Coronary artery (tissue), 2 donors: ENCODE measurements at regions not wholly inside any gene's neighbourhood (a gene's known extent, or its start where the extent isn't known, plus 50 kb on each side); places are given as distances from the start of the nearest gene placed in this dataset.

Experiments
- DNase-seq: peaks from one replicate; pipeline ENCODE4 v3.0.0-alpha.2; 2017; ENCODE audit warnings: low spot score
- H3K27ac ChIP-seq, 2 donors: fragments of 200-600 bp; sonication (generic); one replicate each; pipeline ENCODE4 v1.5.1; 2016 to 2019
- H3K4me3 ChIP-seq: fragments of 200-600 bp; sonication (generic); 2 replicates; pipeline ENCODE4 v1.5.1; 2016; ENCODE audit warnings: mild to moderate bottlenecking, moderate library complexity
- TF ChIP-seq, protein P1 (sequence below): fragments of 200-600 bp; sonication (generic); IDR thresholded peaks from one replicate; pipeline ENCODE4 v1.5.1; 2019; ENCODE audit warnings: antibody characterized with exemption

GRCh38 chr9:93818237-93818636 is 136.9 kb downstream of the BARX1 start:
- TF ChIP-seq, protein P1, sequence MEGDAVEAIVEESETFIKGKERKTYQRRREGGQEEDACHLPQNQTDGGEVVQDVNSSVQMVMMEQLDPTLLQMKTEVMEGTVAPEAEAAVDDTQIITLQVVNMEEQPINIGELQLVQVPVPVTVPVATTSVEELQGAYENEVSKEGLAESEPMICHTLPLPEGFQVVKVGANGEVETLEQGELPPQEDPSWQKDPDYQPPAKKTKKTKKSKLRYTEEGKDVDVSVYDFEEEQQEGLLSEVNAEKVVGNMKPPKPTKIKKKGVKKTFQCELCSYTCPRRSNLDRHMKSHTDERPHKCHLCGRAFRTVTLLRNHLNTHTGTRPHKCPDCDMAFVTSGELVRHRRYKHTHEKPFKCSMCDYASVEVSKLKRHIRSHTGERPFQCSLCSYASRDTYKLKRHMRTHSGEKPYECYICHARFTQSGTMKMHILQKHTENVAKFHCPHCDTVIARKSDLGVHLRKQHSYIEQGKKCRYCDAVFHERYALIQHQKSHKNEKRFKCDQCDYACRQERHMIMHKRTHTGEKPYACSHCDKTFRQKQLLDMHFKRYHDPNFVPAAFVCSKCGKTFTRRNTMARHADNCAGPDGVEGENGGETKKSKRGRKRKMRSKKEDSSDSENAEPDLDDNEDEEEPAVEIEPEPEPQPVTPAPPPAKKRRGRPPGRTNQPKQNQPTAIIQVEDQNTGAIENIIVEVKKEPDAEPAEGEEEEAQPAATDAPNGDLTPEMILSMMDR, result no peak
- Histone ChIP-seq H3K4me3 (no peak overlapping the region), H3K27ac (no peak overlapping the region)
- no peak for DNase-seq

DNA sequence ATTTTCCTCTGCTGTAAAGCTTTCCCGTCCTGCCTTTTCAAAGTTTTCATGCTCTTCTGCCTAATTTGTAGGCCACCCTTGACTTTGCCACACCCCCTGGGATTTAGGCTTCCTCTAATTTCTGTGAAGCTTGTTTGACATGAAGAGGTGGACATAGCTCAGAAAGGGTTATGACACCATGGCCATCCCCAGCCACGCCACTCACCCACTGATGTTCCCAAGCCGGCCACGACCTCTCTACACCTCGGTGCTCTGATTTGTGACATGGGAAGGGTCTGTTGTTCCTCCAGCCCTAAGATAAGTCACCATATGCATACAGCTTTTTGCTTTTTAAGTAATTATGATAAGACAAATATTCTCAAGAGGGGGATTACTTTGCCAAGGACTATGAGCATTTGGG is 139.5 kb downstream of the BARX1 start:
- DNase-seq, result no peak
- no peak overlapping the region for H3K27ac ChIP-seq
- H3K4me3 ChIP-seq, result no peak overlapping the region
- TF ChIP-seq, protein P1, result no peak

DNA sequence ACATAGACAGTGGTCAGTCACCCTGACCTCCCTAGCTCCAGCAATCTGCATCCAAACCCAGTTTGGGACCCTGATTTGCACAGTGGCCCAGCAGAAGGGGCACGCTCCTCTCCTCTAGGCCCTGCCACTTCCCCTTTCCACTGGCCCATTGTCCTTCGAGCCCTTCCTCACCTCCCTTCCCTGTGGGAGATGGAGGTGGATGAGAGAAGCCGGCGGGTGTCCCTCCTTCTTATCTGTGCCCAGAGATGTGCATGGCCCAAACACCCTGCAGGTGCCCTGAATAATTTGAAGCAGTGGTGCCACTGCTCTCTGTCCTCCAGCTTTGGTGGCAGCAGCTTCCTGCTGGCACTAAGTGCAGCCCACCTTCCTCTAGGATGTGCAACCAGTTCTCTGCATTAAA is 140.0 kb downstream of the BARX1 start:
- peak; percentile 55 for DNase-seq
- Histone ChIP-seq H3K27ac (no peak overlapping the region), H3K4me3 (no peak overlapping the region)
- TF ChIP-seq, protein P1, result no peak

DNA sequence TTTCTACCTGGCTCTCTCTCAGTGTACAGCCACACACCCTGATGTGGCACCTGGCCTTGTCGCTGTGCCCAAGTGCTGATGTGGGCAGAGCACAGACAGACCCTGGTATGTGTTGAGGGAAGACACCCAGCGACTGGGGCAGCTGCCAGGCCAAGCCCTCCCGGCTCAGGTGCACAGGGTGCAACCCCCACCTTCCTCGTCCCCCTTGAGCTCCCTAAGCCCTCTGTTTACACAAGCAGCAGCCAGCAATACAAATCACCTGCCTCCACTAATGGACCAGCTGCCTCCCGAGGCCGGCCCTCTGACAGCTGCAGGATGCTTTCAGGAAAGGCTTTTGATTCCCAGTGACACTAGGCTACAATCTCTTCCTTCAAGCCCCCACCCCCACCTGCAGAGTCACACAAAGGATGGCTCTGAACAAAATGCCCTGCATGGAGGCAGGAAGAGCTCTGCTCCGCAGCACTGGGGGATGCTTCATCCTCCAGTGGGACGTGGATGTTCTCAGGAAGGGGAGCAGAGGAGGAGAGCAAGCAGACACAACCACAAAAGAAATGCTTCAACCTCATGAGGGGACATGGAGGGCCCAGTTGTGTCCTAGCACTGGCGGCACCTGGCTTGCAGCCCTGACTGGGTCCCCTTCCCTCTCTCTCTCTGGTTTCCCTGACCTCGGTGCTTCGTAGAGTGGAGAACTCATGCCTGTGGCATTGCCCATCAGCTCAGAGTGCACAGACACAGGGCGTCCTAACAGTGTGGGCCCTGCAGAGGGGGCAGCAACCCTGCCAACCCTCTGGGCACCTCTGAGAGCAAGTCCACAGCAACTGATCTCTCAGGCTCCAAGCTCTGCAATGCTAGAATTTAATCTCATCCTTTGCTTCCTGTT is 140.8 kb downstream of the BARX1 start:
- TF ChIP-seq, protein P1, result no peak
- no peak for DNase-seq
- Histone ChIP-seq H3K27ac (no peak overlapping the region), H3K4me3 (no peak overlapping the region)

DNA sequence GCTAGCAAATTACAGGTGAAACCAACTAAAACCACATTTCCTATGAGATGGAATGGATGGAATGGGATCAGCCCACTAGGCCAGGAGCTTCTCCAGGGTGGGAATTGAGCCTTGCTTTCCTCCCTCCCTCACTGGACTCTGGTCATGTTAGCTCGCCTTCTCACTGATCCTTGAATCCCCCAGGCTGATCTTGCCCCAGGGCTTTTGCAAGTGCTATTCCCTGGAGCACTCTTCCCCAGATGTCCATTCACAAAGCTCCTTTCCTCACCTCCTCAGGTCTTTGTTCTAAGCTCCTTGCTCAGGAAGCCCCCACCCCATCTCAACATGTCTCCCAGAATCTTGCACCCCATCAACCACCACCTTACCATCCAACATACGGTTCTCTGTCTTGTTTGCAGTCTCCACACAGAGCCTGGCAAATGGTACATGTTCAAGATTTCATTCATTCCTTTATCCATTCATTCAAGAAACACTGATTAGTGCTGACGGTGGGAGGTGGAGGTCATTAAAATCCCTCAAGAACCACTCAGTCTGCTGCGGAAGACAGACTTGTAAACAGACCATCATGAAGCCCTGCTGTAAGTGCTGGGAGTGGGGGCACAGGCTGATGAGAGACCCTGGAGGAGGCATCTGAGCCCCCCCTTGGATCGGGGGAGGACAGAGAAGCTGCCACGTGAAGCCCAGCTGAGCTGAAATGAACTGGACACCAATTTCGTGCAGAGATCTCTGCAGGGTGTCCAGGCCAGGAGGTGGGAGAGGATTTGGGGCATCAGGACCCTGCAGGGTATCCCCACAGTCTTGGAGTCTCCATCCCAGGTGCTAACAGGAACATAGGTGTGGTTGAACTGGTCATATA is 141.7 kb downstream of the BARX1 start:
- Histone ChIP-seq H3K27ac (no peak overlapping the region), H3K4me3 (no peak overlapping the region)
- no peak for DNase-seq
- TF ChIP-seq, protein P1, result no peak

- TF ChIP-seq, protein P1, result no peak
- no peak overlapping the region for H3K4me3 ChIP-seq
- no peak for DNase-seq
Measured at GRCh38 chr9:93812410-93812668, 142.8 kb downstream of the BARX1 start.

More at GRCh38 chr9:93812410-93812668, 142.8 kb downstream of the BARX1 start:
- H3K27ac ChIP-seq, result no peak overlapping the region
